NOMO-1 (cell line): ENCODE measurements at regions not wholly inside any gene's neighbourhood (a gene's known extent, or its start where the extent isn't known, plus 50 kb on each side); places are given as distances from the start of the nearest gene placed in this dataset.
A peak's percentile ranks its signal among the peaks of the same experiment; 100 is the strongest.

ENCODE experiments used
- DNase-seq, 2 experiments: peaks; one replicate each; lab custom pipeline; 2025; ENCODE audit not compliant: unreplicated experiment in 2 of 2; lab: John Stamatoyannopoulos, UW

DNA sequence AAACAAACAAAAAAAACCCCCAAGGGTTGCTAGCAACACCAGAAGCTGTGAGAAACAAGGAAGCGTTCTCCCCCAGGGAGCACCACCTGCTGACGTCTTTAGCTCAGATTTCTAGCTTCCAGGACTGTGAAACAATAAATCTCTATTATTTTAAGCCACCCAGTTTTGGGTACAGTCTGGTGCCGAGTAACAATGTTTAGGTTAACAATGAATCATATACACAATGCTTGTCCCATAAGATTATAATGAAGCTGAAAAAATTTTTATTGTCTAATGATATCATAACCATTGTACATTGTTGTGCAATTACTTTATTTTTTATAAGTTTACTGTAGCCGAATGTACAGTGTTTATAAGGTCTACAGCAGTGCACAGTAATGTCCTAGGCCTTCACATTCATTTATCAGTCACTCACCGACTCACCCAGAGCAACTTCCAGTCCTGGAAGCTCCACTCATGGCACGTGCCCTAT, 72.1 kb upstream of the CAB39 start:
- no peak for DNase-seq

DNA sequence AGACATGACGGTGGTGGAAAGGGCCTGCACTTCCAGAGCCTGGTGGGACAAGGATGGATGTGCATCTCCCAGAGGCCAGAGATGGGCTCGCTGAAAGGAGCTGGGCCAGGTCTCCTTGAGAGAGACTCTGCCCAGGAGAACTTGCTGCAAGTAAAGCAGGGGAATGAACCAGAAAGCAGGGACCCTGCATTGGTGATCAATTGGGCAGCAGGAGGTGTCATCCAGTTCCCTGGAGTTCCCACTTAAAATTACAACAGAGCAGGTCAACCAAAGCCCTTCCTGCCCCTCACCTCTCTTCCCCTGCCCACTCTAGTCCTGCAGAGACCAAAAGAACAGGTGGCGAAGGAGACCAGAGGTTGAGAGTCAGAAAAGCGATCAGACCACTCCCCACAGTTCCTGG, 69.7 kb upstream of the CAB39 start:
- no peak for DNase-seq

DNA sequence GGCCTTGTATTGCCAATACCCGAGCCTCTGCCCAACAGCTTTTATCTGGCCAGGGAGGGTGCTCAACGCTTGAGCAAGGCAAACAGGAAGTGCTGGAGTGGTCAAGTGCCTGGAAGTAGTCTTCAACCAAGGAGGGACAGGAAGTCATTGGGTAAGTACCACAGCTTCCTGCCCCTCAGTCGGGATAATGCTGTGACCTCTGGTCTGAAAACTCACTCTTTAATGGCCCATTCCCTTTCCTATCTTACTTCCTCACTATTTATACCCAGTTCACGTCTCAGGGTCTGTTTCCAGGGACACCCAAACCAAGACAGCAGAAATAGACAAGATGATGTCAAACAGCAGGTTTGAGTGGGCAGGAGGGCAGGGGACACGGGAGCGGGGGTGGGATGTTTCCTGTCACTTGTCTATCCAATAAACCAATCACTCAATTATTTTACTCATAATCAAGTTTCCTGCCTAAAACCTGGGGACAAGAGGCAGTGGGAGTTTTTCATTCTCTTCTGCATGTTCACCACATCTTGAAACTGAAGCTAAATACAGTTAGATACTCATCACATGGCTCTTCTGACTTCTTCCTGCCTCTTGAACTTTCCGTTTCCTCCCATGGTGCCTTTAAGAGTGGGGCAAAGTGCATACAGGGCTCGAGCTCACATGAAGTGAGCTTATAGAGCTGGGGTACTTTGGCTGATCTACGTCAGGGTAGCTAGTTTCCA, 68.9 kb upstream of the CAB39 start:
- DNase-seq = peak; percentile 64 to 74

DNA sequence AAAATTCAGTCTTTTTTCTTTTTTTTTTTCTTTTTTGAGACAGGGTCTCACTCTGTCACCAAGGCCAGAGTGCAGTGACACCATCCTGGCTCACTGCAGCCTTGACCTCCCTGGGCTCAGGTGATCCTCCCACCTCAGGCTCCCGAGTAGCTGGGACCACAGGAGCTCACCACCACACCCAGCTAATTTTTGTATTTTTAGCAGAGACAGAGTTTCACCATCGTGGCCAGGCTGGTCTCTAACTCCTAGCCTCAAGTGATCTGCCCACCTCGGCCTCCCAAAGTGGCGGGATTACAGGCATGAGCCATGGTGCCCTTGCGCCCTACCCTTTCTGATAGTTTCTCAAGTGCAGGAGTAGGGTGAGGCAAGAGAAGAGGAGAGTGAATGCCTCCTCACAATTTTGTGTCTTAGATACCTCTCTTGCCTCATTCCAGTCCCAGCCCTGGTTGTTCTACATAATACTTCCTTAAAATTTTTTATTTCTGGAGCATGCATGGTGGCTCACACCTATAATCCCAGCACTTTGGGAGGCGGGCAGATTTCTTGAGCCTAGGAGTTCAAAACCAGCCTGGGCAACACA, 68.2 kb upstream of the CAB39 start:
- no peak for DNase-seq

DNA sequence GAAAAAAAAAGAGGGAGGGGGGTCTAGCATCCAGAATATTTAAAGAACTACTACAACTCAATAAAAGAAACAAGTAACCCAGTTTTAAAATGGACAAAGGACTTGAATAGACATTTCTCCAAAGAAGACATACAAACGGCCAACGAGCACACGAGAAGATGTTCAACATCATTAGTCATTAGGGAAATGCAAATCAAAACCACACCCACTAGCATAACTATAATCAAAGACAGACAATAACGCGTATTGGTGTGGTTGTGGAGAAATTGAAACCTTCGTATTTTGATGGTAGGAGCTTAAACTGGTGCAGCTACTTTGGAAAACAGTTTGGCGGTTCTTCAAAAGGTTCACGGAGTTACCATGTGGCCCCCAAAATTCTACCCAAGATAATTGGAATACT, 64.3 kb upstream of the CAB39 start:
- DNase-seq = no peak

DNA sequence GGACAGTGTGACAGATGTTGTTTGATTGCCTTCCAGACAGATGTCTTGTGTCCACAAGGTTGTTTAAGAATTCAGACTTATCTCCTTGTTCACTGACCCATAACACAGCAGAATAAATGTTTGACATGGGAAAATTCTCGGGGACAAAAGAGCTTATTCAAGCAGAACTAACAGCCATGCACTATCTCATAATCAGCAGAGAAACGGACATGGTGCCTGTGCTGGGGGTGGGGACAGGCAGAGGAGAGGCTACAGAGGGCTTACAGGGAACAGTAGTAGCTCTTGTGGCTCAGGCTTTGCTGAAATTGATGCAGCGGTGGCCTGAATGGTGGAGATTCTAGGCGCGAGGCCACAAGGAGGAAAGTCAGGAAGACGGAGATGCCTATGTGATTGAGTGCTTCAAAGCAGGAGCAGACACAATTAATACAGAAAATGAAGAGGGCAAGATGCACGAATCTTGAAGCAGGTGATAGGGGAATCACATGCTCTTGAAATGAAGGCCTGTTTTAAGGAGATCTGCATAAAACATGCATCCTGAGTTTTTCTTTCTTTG, 62.0 kb upstream of the CAB39 start:
- DNase-seq = no peak

DNA sequence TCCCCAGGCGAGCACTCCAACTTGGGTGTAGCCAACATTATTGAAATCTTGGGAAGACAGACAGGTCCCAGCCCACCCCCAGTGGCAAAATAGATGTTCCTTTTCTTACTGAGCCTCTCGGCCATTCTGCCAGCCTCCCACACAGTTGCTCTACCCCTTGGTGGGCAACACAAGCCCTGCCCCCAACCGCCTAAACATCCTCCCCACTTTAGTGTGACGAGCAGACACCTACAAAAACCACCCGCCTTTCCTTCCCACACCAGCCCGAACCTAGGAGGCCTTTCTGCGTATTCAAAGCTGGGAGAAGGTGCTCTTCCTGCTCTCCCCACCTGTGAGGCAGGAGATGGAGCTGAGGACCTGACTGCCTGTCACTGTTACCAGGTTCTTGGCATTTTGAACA, 58.6 kb upstream of the CAB39 start:
- no peak for DNase-seq

DNA sequence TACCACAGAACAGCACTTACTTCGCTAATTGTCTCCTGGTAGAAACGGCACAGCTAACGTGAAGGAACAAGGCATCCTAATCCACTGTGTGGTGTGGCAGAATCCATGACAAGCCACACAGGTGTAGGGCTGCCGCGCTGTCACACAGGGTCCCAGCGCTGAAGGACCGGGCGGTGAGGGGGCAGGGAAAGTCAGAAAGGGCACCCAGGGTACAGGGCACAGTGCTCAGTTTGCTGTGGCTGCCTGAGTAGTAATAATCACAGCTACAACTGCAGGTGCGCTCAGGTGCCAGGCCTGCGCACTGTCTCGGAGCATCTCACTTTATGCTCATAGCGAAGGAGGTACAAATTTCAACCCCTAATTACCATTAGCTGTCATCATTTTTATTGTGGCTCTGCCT, 55.2 kb upstream of the CAB39 start:
- no peak for DNase-seq

DNA sequence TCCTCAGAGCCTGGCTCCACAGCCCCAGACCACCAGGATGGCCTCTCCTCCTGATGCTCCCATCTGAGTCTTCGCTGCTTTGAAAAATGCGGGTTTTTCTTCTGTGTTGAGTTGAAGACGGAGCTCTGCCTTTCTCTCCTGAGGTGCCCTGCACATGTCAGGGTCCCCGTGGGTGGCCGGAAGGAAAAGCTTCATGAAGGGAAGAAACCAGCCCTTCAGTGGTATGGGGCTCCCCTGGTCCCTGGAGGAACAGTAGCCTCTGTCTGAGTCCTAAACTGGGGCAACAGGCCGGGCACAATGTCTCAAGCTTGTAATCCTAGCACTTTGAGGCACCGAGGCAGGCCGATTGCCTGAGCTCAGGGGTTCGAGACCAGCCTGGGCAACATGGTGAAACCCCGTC, 54.7 kb upstream of the CAB39 start:
- no peak for DNase-seq

DNA sequence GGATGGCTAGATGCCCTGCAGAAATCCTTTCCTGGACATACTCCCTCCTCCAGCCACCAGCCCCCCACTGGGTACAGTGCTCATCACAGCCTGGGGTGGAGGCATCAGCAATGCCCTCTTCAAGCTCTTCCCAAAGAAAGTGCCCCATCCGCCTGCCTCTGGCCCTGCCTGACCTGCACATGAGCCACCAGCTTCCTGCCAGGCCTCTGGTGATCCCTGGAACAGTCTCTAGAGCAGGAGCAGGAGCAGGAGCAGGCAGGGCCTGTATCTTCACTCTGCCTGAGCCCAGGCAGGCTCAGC, 54.1 kb upstream of the CAB39 start:
- DNase-seq = no peak

DNA sequence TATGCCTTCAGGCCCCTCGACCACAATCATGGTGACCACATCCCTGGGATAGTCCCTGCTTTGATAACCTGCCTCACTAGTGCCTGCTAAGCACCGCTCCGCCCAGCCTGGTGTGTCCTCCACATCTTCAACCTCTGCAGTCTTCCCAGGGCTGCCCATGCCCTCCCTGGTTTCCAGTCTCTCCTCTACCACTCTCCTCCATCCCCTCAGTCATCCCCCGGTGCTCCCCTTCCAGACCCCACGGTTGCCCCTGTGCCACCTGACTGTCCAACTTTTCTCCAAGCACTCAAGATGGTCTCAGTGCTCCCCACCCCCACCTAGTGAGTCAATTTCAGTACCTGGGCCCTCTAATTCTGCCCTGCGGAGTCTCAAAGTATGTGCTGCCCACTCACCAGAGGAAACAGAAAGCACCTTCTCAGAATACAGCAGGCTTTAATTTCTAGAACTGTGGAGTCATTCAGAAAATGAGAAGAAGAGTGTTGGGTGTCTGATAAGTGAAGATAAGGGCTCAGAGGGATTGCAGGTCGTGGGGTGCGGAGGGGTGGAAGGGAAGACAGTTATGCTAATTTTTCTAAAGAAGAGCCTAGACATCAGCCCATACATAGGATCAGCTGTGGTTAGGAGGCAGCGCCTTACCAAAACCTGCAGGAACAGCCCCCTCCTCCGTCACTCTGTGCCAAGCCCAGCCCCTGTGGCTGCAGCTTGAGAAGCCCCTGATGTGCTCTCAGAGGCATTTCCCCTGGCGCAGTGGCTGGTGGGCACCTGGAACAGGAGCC, 53.6 kb upstream of the CAB39 start:
- DNase-seq = no peak

DNA sequence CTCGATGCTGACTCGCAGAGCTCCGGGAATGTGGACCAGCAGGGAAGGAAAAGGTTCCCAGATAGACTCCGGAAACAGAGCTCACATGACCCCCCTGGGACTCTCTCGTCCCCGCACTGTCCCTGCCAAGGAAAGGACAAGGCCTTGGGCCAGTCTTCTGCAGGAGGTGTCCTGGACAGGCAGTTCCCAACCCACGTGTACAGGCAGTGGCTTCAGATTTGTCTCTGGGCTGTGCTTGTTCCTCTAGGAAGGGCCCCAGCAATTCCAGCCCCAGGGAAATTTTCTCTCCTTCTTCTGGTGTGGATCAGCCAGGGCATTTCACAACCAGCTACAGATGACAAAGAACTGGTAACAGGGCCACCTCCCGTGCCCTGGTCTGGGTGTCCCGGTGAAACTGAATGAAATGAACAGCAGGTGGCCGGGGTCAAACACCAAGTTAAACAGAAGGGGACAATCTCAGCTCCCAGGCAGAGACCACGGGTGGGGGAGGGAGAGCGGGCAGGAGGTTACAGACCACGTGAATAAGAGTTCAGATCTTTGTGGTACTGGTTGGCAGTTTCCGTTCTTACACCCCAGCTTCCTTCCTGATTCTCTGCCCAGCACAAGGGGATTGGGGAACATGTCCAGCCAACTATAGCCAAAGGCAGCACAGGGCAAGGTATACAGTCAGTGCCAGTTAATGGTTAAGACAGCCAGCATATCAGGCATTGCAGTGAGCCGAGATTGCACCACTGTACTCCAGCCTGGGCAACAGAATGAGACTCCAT, 52.2 kb upstream of the CAB39 start:
- DNase-seq = peak; percentile 71 to 86

DNA sequence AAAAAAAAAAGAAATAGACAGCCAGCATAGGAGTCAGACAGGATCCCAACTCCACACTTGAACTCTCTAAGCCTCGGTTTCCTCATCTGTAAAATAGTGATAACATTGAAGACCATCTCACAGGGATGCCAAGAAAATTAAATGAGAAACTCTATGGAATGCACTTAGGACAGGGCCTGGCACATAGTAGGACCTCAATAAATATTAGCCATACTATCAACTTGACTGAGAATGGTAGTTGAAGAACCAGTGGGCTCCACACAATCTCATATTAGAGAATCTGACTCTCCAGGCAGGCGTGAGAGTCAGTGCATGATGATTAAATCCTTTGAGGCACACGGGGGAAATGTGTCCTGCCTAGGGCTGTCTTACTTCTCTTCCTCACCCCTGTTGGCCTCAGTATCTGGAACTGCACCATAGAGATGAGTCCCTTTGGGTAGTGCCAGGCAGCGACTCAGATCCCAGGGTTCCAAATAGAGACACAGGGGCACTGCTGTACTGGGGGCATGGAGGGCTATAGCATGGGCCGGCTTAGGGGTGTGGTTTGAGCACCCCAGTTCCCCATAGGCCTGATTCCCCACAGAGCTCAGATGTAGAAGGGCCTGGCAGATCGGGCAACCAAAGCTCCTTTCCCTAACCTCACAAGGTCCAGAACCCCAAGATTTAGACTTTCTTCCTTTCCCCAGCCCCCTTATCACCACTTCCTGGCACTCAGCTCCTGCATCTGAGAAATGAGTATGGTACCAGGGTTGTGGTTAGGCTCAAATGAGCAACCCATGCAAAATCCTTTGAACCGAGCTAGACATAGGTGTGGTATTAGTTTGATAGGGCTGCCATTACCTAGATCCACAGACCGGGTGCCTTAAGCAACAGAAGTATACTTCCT, 51.3 kb upstream of the CAB39 start:
- DNase-seq = no peak
